ENCODE measurements at regions not wholly inside any gene's neighbourhood (a gene's known extent, or its start where the extent isn't known, plus 50 kb on each side); places are given as distances from the start of the nearest gene placed in this dataset.
A peak's percentile ranks its signal among the peaks of the same experiment; 100 is the strongest.

GRCh38 chrX:96311366-96311765 is 373.3 kb upstream of the DIAPH2 start:
- DNase-seq (ENCODE audit: low read depth in 1 of 2, low spot score in 2 of 2) = no peak
- H3K36me3 ChIP-seq = no peaks in the 10 kb centered on the region
- no peaks in the 10 kb centered on the region for H3K27me3 ChIP-seq (replicated peaks)
- no peak overlapping the region for H3K4me3 ChIP-seq
- H3K9me3 ChIP-seq (replicated peaks) = no peaks in the 10 kb centered on the region
- no peaks in the 10 kb centered on the region for H3K4me1 ChIP-seq (replicated peaks)
- no peak overlapping the region for H3K27ac ChIP-seq

- H3K4me3 ChIP-seq = no peak overlapping the region
- no peaks in the 10 kb centered on the region for H3K9me3 ChIP-seq (replicated peaks)
- no peak overlapping the region for H3K27ac ChIP-seq
- H3K36me3 ChIP-seq = no peaks in the 10 kb centered on the region
- no peaks in the 10 kb centered on the region for H3K4me1 ChIP-seq (replicated peaks)
- peak in 1 of 2 experiments; percentile 0 for DNase-seq (ENCODE audit: low read depth in 1 of 2, low spot score in 2 of 2)
- no peaks in the 10 kb centered on the region for H3K27me3 ChIP-seq (replicated peaks)
Measured at GRCh38 chrX:96314985-96315384, 369.7 kb upstream of the DIAPH2 start.

GRCh38 chrX:96361844-96362243 is 322.8 kb upstream of the DIAPH2 start:
- Histone ChIP-seq H3K4me3 (no peak overlapping the region), H3K4me1 (replicated peaks) (no peaks in the 10 kb centered on the region), H3K36me3 (no peaks in the 10 kb centered on the region), H3K27ac (no peak overlapping the region), H3K9me3 (replicated peaks) (no peaks in the 10 kb centered on the region), H3K27me3 (replicated peaks) (no peaks in the 10 kb centered on the region)
- DNase-seq (ENCODE audit: low read depth in 1 of 2, low spot score in 2 of 2) = no peak

GRCh38 chrX:96372313-96373046 is 312.2 kb upstream of the DIAPH2 start:
- no peaks in the 10 kb centered on the region for H3K9me3 ChIP-seq (replicated peaks)
- H3K4me3 ChIP-seq = no peak overlapping the region
- no peaks in the 10 kb centered on the region for H3K27me3 ChIP-seq (replicated peaks)
- no peak for DNase-seq (ENCODE audit: low read depth in 1 of 2, low spot score in 2 of 2)
- no peaks in the 10 kb centered on the region for H3K36me3 ChIP-seq
- H3K4me1 ChIP-seq (replicated peaks) = no peaks in the 10 kb centered on the region
- H3K27ac ChIP-seq = no peak overlapping the region

GRCh38 chrX:96373047-96373355 is 311.6 kb upstream of the DIAPH2 start:
- Histone ChIP-seq H3K4me3 (no peak overlapping the region), H3K27ac (no peak overlapping the region), H3K27me3 (replicated peaks) (no peaks in the 10 kb centered on the region), H3K36me3 (no peaks in the 10 kb centered on the region), H3K9me3 (replicated peaks) (no peaks in the 10 kb centered on the region), H3K4me1 (replicated peaks) (no peaks in the 10 kb centered on the region)
- DNase-seq (ENCODE audit: low read depth in 1 of 2, low spot score in 2 of 2) = no peak

GRCh38 chrX:96376266-96376665 is 308.4 kb upstream of the DIAPH2 start:
- H3K4me3 ChIP-seq = no peak overlapping the region
- H3K27me3 ChIP-seq (replicated peaks) = no peaks in the 10 kb centered on the region
- H3K36me3 ChIP-seq = no peaks in the 10 kb centered on the region
- H3K9me3 ChIP-seq (replicated peaks) = no peaks in the 10 kb centered on the region
- no peak for DNase-seq (ENCODE audit: low read depth in 1 of 2, low spot score in 2 of 2)
- H3K27ac ChIP-seq = no peak overlapping the region
- H3K4me1 ChIP-seq (replicated peaks) = no peaks in the 10 kb centered on the region

GRCh38 chrX:96379951-96380350 is 304.7 kb upstream of the DIAPH2 start:
- no peak for DNase-seq (ENCODE audit: low read depth in 1 of 2, low spot score in 2 of 2)
- Histone ChIP-seq H3K4me1 (replicated peaks) (no peaks in the 10 kb centered on the region), H3K36me3 (no peaks in the 10 kb centered on the region), H3K4me3 (no peak overlapping the region), H3K9me3 (replicated peaks) (no peaks in the 10 kb centered on the region), H3K27me3 (replicated peaks) (no peaks in the 10 kb centered on the region), H3K27ac (no peak overlapping the region)

- no peaks in the 10 kb centered on the region for H3K9me3 ChIP-seq (replicated peaks)
- H3K36me3 ChIP-seq = no peaks in the 10 kb centered on the region
- no peak overlapping the region for H3K4me3 ChIP-seq
- no peaks in the 10 kb centered on the region for H3K4me1 ChIP-seq (replicated peaks)
- H3K27ac ChIP-seq = no peak overlapping the region
- no peak for DNase-seq (ENCODE audit: low read depth in 1 of 2, low spot score in 2 of 2)
- H3K27me3 ChIP-seq (replicated peaks) = no peaks in the 10 kb centered on the region
Measured at GRCh38 chrX:96382018-96382417, 302.6 kb upstream of the DIAPH2 start.

- DNase-seq (ENCODE audit: low read depth in 1 of 2, low spot score in 2 of 2) = no peak
- Histone ChIP-seq H3K4me3 (no peak overlapping the region), H3K4me1 (replicated peaks) (no peaks in the 10 kb centered on the region), H3K9me3 (replicated peaks) (no peaks in the 10 kb centered on the region), H3K27me3 (replicated peaks) (no peaks in the 10 kb centered on the region), H3K36me3 (no peaks in the 10 kb centered on the region), H3K27ac (no peak overlapping the region)
Measured at GRCh38 chrX:96383428-96383827, 301.2 kb upstream of the DIAPH2 start.

GRCh38 chrX:96386325-96386724 is 298.3 kb upstream of the DIAPH2 start:
- H3K36me3 ChIP-seq = no peaks in the 10 kb centered on the region
- no peak overlapping the region for H3K27ac ChIP-seq
- no peak overlapping the region for H3K4me3 ChIP-seq
- DNase-seq (ENCODE audit: low read depth in 1 of 2, low spot score in 2 of 2) = no peak
- H3K9me3 ChIP-seq (replicated peaks) = no peaks in the 10 kb centered on the region
- no peaks in the 10 kb centered on the region for H3K27me3 ChIP-seq (replicated peaks)
- H3K4me1 ChIP-seq (replicated peaks) = no peaks in the 10 kb centered on the region

- H3K4me1 ChIP-seq (replicated peaks) = no peaks in the 10 kb centered on the region
- no peak overlapping the region for H3K27ac ChIP-seq
- H3K36me3 ChIP-seq = no peaks in the 10 kb centered on the region
- H3K4me3 ChIP-seq = no peak overlapping the region
- no peaks in the 10 kb centered on the region for H3K9me3 ChIP-seq (replicated peaks)
- no peak for DNase-seq (ENCODE audit: low read depth in 1 of 2, low spot score in 2 of 2)
- no peaks in the 10 kb centered on the region for H3K27me3 ChIP-seq (replicated peaks)
Measured at GRCh38 chrX:96386981-96387380, 297.7 kb upstream of the DIAPH2 start.

- no peaks in the 10 kb centered on the region for H3K4me1 ChIP-seq (replicated peaks)
- H3K9me3 ChIP-seq (replicated peaks) = no peaks in the 10 kb centered on the region
- H3K4me3 ChIP-seq = no peak overlapping the region
- no peak for DNase-seq (ENCODE audit: low read depth in 1 of 2, low spot score in 2 of 2)
- no peaks in the 10 kb centered on the region for H3K36me3 ChIP-seq
- no peaks in the 10 kb centered on the region for H3K27me3 ChIP-seq (replicated peaks)
- H3K27ac ChIP-seq = no peak overlapping the region
Measured at GRCh38 chrX:96387801-96388200, 296.8 kb upstream of the DIAPH2 start.

- Histone ChIP-seq H3K4me3 (no peak overlapping the region), H3K27ac (no peak overlapping the region), H3K36me3 (no peaks in the 10 kb centered on the region), H3K4me1 (replicated peaks) (no peaks in the 10 kb centered on the region), H3K27me3 (replicated peaks) (no peaks in the 10 kb centered on the region), H3K9me3 (replicated peaks) (no peaks in the 10 kb centered on the region)
- DNase-seq (ENCODE audit: low read depth in 1 of 2, low spot score in 2 of 2) = no peak
Measured at GRCh38 chrX:96389281-96390047, 295.2 kb upstream of the DIAPH2 start.

- no peaks in the 10 kb centered on the region for H3K27me3 ChIP-seq (replicated peaks)
- DNase-seq (ENCODE audit: low read depth in 1 of 2, low spot score in 2 of 2) = no peak
- H3K4me3 ChIP-seq = no peak overlapping the region
- no peaks in the 10 kb centered on the region for H3K9me3 ChIP-seq (replicated peaks)
- no peaks in the 10 kb centered on the region for H3K4me1 ChIP-seq (replicated peaks)
- no peaks in the 10 kb centered on the region for H3K36me3 ChIP-seq
- H3K27ac ChIP-seq = no peak overlapping the region
Measured at GRCh38 chrX:96394598-96394997, 290.0 kb upstream of the DIAPH2 start.
